HCT116 (cell line): ENCODE measurements at regions not wholly inside any gene's neighbourhood (a gene's known extent, or its start where the extent isn't known, plus 50 kb on each side); places are given as distances from the start of the nearest gene placed in this dataset.

Experiments
- CTCF ChIP-seq, 3 experiments: fragments of 200-600 bp in 1 of 3; sonication (generic) in 1 of 3; IDR thresholded peaks in 2 of 3; conservative IDR thresholded peaks in 1 of 3; 2 replicates each; pipeline ENCODE4 v1.5.1; 2012 to 2017; ENCODE audit warnings: low read depth in 2 of 3, low read length in 2 of 3, antibody characterized with exemption in 1 of 3, borderline replicate concordance in 1 of 3, control low read depth in 1 of 3, mild to moderate bottlenecking in 1 of 3, mixed read lengths in 1 of 3, mixed run types in 1 of 3, moderate library complexity in 1 of 3; ENCODE audit not compliant: insufficient read depth in 1 of 3
- POLR2A ChIP-seq: IDR thresholded peaks from 2 replicates; pipeline ENCODE4 v1.7.0; 2011; ENCODE audit warnings: borderline replicate concordance; ENCODE audit not compliant: insufficient read depth, insufficient read length; ENCODE audit errors: extremely low read depth
- RAD21 ChIP-seq: IDR thresholded peaks from 2 replicates; pipeline ENCODE4 v1.6.1; 2012; ENCODE audit warnings: low read depth, mild to moderate bottlenecking
- SIN3A ChIP-seq: IDR thresholded peaks from 2 replicates; pipeline ENCODE4 v1.6.1; 2012; ENCODE audit warnings: low read depth

GRCh38 chr3:26838026-26838425, 215.5 kb downstream of the LRRC3B start:
- TF ChIP-seq SIN3A = no peak
- TF ChIP-seq CTCF (IDR thresholded peaks at IDR 0.05 in 2 of 3, conservative IDR thresholded peaks at IDR 0.05 in 1 of 3; ENCODE audit: borderline replicate concordance in 1 of 3, insufficient read depth in 1 of 3, low read depth in 2 of 3, low read length in 2 of 3) = no peak
- TF ChIP-seq RAD21 = no peak
- no peak for TF ChIP-seq POLR2A
